ENCODE measurements at regions not wholly inside any gene's neighbourhood (a gene's known extent, or its start where the extent isn't known, plus 50 kb on each side); places are given as distances from the start of the nearest gene placed in this dataset.

DNA sequence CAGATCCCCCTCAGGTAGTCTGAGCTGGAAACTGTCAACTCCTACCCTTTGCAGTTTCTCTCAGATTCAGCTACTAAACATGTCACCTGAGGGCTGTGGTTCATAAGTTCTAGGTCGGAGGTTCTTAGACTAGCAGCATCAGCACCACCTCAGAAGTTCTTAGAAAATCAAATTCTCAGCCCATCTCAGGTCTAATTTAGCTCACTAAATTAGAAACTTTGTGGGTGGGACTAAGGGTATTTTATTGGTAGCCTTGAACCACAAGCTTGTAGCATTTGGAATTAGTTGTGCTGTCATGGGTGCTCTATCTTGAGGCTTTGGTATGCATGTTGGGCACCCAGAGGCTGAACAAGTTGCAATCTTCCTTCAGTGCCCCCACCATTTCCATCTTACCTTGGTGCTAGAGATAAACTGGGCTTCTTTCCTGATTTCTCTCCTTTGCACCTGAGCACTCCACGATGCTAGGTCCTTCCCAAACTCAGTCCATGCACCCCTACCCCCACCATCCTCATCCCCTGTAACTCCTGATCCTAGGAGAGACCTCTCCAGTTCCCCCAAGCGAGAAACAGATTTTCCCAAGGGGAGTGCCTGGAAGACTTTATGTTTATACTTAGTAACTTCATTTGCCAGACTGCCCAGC, 54.2 kb downstream of the S1PR1 start:
- DNase-seq: no peak

DNA sequence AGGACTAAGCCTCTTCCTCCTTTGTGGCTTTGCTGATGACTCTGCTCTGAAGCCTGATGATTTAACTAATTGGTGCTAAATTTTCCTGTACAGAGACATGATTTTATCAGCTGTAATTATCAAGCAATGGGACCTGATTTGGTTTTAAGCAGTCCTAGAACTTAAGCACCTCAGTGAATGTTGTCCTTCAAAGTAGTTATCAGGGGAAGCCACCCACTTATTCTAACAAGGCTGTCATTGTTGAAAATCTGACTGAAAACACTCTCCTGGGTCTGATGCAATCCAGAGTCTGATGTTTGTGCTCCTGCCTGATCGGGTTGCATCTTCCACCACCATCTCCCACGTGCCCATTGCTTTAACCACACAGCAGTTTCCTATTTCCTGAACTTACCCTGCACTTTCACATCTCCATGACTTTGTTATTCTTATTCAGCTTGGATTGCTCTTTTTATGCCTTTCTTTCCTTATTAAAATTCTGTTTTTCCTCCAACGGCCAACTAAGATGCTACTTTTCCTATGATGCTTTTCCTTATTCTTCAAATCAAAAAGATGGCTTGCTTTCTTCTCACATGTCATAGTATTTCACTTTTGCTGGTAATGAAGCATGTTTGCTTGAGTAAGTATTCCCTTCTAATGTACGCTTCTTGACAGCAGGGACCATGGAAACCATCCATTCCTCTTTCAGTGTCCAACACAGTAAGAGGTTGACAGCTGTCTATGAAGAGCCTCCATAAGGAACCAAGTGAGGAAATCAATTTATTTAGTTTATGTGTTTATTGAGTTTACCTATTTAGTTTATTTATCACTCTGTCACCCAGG, 55.0 kb downstream of the S1PR1 start:
- DNase-seq: no peak

DNA sequence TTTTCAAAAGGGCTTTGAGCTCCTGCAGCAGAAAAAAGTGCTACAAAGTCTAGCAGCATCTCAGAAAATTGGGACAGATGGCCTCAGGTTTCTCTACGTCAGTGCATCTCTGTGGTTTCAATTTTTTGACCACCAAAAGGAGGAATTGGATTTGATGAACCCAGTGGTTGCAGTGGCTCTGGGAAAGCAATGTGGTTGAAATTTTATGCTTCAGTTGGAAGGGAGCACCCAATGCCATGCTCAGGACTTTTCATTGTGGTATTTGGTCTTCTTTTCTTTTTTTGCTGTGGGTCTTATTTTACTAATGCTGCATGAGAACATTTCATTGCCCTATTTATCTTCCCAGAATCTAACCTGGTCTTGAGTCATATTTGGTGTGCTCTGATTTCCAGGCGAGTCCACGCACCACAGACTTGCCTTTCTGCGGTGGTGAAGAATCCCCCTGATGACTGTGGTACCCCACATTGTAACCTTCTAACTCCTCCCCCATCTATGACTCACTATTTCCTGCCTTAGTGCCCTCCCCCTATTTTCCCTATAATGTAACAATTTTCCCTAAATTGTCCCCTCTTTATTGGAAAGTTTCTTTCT, 56.7 kb downstream of the S1PR1 start:
- DNase-seq: no peak

DNA sequence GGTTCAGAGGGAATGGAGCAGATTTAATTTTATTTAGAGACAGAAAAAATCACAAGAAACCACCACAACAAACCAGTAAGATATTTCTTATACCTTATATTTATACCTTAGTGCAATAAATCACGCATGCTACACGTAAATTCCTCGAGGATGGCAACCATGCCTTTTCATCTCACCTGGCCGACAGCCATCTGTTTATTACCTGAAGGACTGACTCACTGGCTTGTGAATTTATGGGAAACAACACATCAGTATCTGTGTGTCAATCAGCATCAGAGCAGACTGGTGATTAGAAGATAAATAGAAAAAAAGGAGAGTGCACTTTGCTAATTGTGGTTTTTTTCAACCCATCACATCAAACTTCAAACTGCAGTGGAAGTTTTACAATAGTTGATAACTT, 58.4 kb downstream of the S1PR1 start:
- DNase-seq: no peak

DNA sequence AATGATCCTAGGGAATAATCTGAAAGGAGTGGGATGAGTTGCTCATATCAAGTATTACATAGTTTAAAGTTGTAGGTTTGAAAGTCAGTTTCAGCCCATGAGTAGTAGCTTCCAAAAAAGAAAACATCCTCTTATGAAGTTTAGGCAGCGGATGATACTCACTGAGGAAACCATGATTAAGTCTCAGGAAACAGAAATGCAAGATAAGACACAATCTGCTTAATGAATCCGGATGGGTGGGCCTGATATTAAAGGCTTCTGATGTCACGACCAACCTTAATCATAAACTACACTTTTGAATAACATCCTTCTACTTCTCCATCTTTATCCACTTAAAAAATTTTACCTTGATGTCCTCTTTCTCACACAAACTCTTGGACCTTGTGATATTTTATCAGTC, 61.8 kb downstream of the S1PR1 start:
- no peak for DNase-seq

DNA sequence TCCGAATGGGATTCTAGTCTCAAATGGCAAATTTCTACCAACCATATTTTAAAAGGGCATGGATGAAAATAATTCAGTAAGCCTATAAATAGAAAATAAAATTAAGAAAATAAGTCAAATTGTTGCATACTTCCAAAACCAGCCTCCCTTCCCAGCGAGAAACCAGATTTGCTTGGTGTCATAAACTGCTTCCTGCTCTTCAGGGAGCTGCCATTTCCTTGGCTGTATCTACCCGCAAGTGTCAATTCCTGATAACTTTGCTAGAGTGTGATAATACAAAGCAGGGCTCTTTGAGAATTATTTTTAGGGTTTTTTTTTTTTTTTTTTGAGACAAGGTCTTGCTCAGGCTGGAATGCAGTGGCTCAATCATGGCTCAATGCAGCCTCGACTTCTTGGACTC, 62.3 kb downstream of the S1PR1 start:
- no peak for DNase-seq

DNA sequence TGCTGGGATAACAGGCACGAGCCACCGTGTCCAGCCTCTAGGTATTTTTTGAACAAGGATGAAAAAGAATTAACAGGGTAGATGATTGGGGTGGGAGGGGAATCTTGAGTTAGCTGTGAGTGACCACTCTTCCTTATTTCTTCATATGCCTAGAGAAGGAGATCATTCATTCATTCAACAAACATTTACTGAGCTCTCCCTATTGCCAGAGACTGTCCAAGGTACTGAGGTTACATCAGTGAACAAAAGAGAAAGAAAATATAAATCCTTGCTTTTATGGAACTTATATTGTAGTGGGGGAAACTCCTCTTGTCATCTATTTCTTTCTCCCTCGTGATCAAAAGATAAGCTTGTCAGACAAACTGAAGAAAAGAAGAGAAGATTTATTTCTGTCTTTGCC, 62.9 kb downstream of the S1PR1 start:
- DNase-seq: no peak

DNA sequence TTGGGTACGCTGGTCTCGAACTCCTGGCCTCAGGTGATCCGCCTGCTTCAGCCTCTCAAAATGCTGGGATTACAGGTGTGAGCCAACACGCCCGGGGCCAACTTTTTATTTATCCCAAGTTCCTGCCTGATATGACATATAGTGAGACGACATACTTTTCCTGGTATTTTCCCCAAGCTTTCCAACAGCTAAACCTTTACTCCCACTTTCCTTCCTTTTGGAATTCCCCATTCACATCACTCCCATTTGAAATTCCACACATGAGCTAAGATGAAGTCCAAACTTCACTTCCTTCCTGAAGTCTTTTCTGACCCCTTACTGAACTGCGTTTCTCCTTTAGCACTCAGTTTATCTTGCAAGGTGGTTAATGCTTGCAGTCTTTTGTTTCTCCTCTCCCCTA, 64.1 kb downstream of the S1PR1 start:
- no peak for DNase-seq

DNA sequence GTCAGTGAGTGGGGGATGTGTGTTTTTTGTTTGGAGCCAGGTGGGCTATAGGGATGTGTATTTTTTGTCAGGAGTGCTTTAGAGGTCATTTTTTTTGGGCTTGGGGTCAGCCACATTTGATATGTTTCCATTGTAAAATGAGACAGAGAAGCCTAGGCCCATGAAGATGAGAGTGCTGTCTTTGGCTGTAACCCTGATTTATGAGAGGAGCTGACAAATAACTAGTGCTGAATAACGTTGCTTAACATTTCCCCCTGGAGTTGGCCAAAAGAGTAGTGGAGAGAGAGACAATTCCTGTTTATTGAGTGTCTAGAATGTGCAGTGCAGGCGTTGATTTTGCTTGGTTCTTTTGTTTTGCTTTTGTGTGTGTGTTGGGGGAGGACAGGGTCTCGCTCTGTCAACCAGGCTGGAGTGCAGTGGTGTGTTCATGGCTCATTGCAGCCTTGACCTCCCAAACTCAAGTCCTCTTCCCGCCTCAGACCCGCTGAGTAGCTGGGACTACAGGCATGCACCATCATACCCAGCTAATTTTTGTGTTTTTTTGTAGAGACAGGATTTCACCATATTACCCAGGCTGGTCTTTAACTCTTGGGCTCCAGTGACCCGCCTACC, 64.7 kb downstream of the S1PR1 start:
- no peak for DNase-seq

DNA sequence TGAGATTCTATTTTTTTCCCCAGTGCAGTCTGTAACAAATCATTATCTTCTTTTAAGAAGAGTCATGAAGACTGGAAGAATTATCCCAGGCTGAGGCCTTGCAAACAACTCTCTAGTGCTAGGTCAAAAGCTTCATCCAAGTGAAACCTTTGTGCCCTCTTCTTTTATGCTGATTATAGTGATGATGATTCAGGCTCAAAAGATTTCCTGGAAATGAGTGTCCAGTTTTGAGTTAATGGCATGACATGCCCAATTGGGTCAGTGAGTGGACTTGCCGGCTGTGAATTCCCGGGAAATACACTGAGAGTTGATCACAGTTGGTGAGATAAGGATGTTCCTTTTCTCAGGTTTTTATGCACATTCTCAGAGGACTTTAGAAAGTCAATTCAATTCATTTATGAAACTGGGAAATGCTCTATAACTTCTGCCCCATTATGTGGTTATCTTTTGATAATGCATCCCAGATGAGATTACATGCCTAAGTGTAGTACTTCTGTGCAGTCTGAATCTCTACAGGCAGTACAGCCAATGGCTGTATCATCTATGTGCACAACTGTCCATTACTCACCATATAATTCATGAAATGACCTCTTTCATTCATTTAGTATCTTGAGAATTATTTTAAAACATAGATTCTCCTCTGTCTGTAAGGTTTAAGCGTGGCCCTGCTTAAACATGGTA, 66.2 kb downstream of the S1PR1 start:
- no peak for DNase-seq

DNA sequence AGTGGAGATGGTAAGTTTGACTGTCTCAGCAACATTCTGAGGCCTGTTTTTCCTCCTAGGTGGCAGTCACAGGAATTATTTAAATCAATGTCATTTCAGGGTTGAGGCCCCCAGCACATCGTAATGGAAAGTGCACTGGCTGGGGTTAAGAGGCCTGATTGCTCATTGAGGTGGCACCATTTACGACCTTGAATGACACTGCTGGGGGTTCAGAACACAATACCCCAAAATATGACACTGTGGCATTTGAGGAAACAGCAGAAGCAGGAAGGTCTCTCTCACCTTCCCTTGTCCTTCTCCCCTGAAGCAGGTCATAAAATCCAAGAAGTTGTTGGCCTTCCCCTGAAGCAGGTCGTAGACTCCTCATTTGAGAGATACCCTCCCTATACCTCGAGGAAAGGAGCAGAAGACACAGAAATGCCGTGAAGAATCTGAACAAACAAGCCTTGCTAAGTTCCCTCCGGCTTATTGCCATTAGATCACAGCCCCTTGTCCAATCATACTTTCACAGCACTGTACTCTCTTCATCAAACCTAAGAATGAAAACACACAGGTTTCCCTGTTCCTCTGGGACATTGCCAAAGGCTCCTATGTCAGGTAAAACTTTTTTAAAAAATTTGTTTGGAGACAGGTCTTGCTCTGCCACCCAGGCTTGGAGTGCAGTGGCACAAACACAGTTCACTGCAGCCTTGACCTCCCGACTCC, 71.3 kb downstream of the S1PR1 start:
- no peak for DNase-seq

DNA sequence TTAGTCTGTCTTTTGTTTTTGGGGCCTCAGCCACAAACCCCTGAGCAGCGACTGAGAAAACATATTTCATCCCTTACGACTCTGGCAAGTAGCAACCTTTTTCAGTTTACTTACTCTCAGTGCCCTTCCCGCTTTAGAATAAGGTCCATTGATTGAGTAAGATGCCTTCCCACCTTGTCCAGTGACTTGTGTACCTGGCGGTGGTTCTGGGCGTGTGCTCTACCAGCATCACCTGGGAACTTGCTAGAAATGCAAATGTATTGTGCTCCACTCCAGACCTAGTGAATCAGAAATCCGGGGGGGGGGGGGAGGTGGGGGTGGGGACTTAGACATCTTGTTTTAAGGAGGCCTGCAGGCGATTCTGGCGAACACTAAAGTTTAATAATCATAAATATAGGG, 72.1 kb downstream of the S1PR1 start:
- DNase-seq: peak; percentile 36

DNA sequence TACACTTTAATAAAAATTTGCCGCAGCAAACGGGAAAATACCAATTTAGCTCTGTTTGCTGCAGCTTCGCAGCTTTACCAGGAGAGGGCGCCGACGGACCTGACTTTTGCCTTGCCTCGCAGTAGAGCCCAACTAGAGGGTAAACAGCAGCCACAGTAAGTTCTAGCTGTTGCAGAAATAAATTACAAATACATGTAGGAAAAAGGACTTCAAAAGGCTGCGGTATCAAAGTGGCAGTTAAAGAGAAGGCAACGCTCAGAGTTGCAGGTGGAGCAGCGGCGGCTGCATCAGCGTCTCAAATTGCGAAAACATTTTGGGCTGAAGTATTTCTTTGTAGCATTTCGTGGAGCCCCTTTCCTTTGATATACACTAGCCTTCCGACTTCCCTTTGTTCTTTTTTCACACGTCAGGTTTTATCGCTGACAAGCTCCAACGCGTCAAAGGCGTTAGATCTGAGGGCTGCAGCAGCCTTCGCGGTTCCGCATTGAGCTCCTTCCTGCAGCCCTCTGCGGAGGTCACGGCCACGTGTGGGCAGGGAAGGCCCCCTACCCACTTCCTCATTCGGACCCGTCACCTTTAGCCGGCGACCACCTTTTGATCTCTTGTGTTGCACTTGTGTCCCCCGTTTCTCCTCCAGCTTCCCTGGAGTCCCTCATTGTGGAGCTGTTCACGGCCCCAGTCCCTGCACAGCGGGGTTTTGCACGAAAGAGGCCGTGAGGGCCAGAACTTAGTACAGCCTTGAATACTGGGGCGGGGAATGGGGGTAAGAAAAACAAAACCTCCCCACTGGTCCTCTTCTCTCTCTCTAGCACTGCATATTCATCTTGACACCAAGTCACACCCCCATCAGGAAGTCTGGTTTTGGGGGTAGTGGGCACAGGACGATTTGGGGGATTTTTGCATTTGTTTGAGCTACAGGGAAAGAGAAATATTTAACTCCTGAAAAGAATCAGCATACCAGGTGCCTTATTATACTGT, 72.8 kb downstream of the S1PR1 start:
- peak; percentile 78 for DNase-seq

DNA sequence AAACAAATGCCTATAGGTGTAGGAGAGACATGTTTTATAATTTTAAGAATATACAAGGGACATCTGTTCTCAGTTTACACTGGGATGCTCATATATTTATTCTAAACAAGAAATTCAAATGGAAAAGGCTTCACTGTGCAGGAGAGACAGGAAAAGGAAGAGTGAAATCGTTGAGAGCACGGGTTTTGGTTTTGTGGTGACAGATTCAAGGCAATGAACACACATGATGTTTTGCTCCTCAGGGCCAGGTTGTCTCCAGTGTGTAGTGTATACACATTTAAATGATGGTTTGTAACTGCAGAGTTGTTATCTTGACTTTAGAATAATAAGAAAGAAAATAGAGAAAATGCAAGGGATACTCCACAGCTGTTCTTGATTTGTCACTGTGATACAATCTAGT, 73.7 kb downstream of the S1PR1 start:
- DNase-seq: no peak

DNA sequence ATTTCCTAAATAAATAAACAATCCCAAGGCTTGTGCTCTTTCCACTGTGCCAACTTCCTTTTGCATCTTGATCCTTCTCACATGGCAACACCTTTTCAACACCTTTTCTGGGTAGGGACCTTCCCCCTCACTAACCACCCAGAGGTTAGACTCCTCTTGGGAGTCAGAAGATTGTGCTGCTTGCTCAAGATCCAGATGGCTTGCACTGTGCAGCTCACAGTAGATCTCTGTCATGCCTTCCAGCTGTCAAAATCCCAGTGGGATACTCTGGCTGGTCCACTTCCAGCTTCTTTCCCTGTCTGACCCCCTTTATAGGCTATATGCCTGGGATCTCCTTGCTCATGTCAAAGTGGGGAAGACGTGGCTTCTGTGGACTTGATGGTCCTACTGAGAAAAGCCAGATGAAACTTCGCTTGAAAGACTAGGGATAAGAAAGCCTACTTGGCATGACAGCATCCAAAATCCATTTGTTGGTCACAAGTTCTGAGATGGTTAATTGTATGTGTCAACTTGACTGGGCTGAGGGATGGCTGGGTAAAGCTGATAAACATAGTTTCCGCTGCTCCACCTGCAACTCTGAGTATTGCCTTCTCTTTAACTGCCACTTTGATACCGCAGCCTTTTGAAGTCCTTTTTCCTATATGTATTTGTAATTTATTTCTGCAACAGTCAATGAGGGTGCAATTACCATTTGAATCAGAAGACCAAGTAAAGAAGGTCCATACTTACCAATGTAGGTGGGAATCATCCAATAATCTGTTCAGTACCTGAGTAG, 74.5 kb downstream of the S1PR1 start:
- DNase-seq: no peak

DNA sequence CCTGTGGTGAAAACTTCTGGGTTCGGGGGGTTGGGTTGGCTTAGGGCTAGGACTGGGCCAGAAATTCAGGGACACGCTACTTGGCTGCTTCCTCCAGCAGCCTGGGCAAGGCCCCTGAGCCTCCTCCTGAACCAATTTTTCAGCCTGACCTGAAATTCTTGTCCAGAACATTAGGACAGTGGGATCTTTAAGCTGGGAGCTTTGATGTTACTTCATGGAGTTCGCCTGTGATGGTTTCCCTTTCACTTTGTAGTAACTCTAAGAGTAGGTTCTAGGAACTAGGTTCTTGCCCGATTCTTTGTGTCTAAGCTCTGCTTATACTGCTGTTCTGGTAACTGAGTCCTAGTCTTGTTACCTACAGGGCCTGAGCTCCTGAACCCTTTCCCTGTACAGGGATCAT, 75.3 kb downstream of the S1PR1 start:
- no peak for DNase-seq

DNA sequence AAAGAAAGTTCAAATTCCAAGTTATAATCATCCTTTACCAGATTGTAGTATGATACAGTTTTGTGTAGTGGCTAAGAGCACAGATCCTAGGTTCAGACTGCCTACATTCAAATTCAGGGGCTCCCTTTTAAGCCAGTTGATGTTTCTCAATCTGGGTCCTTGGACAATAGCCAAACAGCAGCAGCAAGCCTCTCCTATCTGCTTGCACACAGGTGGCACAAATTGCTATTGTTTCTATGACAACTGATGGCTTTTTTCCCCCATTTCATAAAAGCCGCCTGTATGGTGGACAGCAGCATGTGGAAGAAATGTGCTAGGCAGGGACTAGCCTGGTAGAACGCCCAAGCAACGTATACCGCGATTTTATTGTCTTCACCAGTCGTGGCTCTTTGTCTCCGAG, 76.5 kb downstream of the S1PR1 start:
- no peak for DNase-seq

DNA sequence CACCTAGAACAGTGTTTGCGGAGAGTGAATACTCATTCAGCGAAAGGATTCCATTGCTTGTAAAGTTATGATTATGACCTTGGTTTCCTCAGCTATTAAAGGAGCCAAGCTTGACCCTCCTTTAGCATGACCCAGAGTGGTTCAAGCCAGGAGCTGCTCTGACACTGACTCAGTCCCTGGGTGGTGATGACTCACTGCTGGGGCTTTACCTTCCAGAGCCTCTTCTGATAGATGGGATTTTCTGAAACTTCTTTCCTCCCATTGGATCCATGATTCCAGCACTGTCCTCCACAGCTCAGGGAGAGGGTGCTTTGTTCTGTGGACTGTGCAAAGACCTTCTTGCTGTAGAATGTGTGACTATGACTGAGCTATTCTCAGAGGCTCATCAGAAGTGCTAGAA, 77.4 kb downstream of the S1PR1 start:
- DNase-seq: no peak

DNA sequence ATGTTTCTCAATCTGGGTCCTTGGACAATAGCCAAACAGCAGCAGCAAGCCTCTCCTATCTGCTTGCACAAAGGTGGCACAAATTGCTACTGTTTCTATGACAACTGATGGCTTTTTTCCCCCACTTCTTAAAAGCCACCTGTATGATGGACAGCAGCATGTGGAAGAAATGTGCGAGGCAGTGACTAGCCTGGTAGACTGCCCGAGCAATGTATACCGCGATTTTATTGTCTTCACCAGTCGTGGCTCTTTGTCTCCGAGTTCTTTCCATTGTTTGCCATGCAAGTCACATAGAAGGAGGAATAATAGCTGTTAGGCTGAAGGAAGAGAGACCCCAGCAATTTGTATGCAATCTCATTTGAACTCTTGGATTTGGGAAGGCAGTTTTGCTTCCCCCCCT, 79.4 kb downstream of the S1PR1 start:
- peak; percentile 38 for DNase-seq

DNA sequence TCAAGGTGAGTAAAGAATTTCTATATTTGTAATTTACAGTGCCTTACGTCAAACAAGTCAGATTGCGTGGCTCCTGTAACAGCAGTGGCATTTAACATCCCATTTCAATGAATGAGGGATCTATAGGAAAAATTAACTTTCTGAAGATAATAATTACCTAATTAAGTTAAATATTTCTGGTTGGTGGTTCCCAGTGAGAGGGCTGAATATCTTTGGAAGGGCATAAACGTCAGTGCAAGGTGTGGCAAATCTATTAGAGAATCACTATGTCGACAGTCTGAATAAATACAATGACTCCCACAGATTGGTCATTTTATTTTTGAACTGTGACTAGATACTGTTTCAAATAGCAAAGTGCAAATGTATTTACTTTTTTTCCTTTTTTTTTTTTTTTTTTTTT, 80.0 kb downstream of the S1PR1 start:
- DNase-seq: no peak

Measured in right kidney (tissue), 1 donor.